ENCODE measurements at regions not wholly inside any gene's neighbourhood (a gene's known extent, or its start where the extent isn't known, plus 50 kb on each side); places are given as distances from the start of the nearest gene placed in this dataset.

DNA sequence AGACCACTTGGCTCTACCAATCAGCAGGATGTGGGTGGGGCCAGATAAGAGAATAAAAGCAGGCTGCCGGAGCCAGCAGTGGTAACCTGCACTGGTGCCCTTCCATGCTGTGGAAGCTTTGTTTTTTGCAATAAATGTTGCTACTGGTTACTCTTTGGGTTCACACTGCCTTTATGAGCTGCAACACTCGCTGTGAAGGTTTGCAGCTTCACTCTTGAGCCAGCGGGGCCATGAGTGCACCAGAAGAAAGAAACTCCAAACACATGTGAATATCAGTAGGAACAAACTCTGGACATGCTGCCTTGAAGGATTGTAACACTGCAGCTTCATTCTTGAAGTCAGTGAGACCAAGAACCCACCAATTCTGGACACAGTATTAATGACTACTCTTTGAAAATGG lies 89.9 kb upstream of the MBOAT1 start:
- ChIA-PET CTCF (interaction anchor here (0.7 to 1.3 kb wide), 4 partner anchors 10 to 228 kb away, joined by 3 to 5 read pairs (median 4); no protein-coding TSS in a partner anchor), POLR2A (no interaction called here)
- no peaks in the 10 kb centered on the region for H3K36me3 ChIP-seq (ENCODE audit: control insufficient read depth, insufficient read depth, low read length)
- no peak overlapping the region for H3K4me3 ChIP-seq (ENCODE audit: low read depth, low read length)
- TF ChIP-seq CTCF (IDR thresholded peaks at IDR 0.05; ENCODE audit: insufficient read depth, low read depth, low read length), result no peak
- H3K27me3 ChIP-seq (ENCODE audit: control insufficient read depth, insufficient read depth, low read length), result no peaks in the 10 kb centered on the region
- no peak for DNase-seq (ENCODE audit: low read depth)

DNA sequence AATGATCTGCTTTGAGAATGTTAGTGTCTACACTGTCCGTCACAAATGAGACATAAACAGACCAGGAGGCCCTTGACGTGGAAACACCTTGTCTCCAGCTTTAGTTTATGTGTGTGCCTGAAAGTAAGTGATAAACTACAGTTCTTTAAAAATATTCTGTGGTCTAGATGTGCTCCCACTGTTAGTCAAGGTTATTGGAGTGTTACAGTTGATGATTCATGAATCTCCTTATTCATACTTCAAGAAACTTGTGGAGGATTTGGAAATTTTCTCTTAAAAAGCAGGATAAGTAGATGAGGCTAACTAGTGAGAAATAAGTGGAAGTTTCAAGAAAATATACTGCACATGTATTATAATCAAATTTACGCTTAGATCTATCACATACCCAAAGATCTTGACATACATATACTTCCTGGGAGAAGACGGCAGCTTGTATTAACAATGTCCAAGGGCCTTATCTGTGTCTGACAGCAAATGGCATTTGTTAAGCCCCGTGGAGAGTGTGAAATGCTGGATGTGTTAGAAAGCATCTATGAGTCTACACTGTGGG lies 90.5 kb upstream of the MBOAT1 start:
- H3K36me3 ChIP-seq (ENCODE audit: control insufficient read depth, insufficient read depth, low read length), result no peaks in the 10 kb centered on the region
- H3K27me3 ChIP-seq (ENCODE audit: control insufficient read depth, insufficient read depth, low read length), result no peaks in the 10 kb centered on the region
- ChIA-PET CTCF (interaction anchor here (0.7 to 1.3 kb wide), 3 partner anchors 9 to 225 kb away, joined by 3 to 5 read pairs (median 5); no protein-coding TSS in a partner anchor), POLR2A (no interaction called here)
- no peak for DNase-seq (ENCODE audit: low read depth)
- no peak for TF ChIP-seq CTCF (IDR thresholded peaks at IDR 0.05; ENCODE audit: insufficient read depth, low read depth, low read length)
- no peak overlapping the region for H3K4me3 ChIP-seq (ENCODE audit: low read depth, low read length)

GRCh38 chr6:20306491-20306890 lies 94.2 kb upstream of the MBOAT1 start:
- no peak for DNase-seq (ENCODE audit: low read depth)
- no peak for TF ChIP-seq CTCF (IDR thresholded peaks at IDR 0.05; ENCODE audit: insufficient read depth, low read depth, low read length)
- H3K4me3 ChIP-seq (ENCODE audit: low read depth, low read length), result no peak overlapping the region
- no peaks in the 10 kb centered on the region for H3K36me3 ChIP-seq (ENCODE audit: control insufficient read depth, insufficient read depth, low read length)
- ChIA-PET CTCF (no interaction called here), POLR2A (no interaction called here)
- no peaks in the 10 kb centered on the region for H3K27me3 ChIP-seq (ENCODE audit: control insufficient read depth, insufficient read depth, low read length)

DNA sequence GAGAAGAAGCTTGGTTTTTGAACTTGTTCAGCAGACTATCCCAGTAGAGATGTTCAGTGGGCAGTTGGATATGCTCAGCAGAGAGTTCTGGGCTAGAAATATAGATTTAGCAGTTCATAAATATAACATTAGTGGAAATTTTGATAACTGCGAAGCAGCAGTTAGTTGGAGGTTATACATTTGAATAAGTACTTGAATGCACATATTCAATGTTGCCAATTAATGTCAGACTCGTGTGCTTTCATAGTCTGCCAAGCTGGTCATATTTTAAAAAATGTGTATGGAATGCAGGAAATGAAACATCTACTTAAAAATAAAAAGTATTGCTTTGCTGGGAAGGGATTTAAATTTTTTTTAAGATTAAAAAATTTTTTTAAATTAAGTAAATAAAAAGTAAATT lies 92.5 kb upstream of the E2F3 start:
- ChIA-PET POLR2A (no interaction called here), CTCF (no interaction called here)
- no peak overlapping the region for H3K4me3 ChIP-seq (ENCODE audit: low read depth, low read length)
- no peaks in the 10 kb centered on the region for H3K36me3 ChIP-seq (ENCODE audit: control insufficient read depth, insufficient read depth, low read length)
- TF ChIP-seq CTCF (IDR thresholded peaks at IDR 0.05; ENCODE audit: insufficient read depth, low read depth, low read length), result no peak
- DNase-seq (ENCODE audit: low read depth), result no peak
- no peaks in the 10 kb centered on the region for H3K27me3 ChIP-seq (ENCODE audit: control insufficient read depth, insufficient read depth, low read length)

DNA sequence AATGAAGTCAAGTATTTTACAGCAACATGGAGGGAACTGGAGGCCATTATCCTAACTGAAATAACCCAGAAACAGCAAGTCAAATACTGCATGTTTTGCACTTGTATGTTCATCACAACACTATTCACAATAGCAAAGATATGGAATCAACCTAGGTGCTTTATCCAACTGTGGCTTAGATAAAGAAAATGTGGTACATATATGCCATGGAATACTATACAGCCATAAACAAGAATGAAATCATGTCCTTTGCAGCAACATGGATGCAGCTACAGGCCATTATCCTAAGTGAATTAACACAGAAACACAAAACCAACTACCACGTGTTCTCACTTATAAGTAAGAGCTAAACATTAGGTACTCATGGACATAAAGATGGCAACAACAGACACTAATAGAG lies 91.5 kb upstream of the E2F3 start:
- Histone ChIP-seq H3K36me3 (ENCODE audit: control insufficient read depth, insufficient read depth, low read length) (no peaks in the 10 kb centered on the region), H3K4me3 (ENCODE audit: low read depth, low read length) (no peak overlapping the region), H3K27me3 (ENCODE audit: control insufficient read depth, insufficient read depth, low read length) (no peaks in the 10 kb centered on the region)
- ChIA-PET CTCF (interaction anchor here (1.2 kb wide), 1 partner anchor 218 kb away, joined by 5 read pairs; no protein-coding TSS in a partner anchor), POLR2A (no interaction called here)
- DNase-seq (ENCODE audit: low read depth), result no peak
- TF ChIP-seq CTCF (IDR thresholded peaks at IDR 0.05; ENCODE audit: insufficient read depth, low read depth, low read length), result no peak
